GM18517 (cell line): ENCODE measurements at regions not wholly inside any gene's neighbourhood (a gene's known extent, or its start where the extent isn't known, plus 50 kb on each side); places are given as distances from the start of the nearest gene placed in this dataset.

Experiments
- ATAC-seq: cut with Tn5 transposase; IDR thresholded peaks from one replicate; pipeline ENCODE4 v1.9.1; 2021; ENCODE audit warnings: mild to moderate bottlenecking, moderate library complexity; ENCODE audit not compliant: unreplicated experiment

- no peak for ATAC-seq
Measured at GRCh38 chr13:72039126-72039525, 172.1 kb upstream of the DACH1 start.

GRCh38 chr13:72029981-72030380, 163.0 kb upstream of the DACH1 start:
- ATAC-seq: no peak

DNA sequence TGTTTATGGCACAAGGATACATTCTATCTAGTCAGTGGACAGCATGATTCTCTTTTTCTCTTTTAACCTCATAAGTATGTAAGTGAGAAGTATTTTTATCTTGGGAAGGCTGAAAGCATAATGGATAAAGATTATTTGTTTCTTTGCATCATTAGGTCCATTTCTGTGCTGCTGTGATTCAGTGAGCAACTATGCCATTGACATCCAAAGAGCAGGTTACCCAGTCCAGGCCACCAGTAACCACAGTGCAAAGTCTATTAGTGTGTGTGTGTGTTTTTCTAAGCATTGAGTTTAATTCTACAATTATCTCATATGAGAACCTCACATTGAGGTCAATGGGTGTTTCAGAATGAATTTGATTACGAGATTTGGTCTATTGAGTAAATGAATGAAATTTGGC, 158.8 kb upstream of the DACH1 start:
- ATAC-seq: no peak

- ATAC-seq: no peak
Measured at GRCh38 chr13:72023895-72024294, 156.9 kb upstream of the DACH1 start.

DNA sequence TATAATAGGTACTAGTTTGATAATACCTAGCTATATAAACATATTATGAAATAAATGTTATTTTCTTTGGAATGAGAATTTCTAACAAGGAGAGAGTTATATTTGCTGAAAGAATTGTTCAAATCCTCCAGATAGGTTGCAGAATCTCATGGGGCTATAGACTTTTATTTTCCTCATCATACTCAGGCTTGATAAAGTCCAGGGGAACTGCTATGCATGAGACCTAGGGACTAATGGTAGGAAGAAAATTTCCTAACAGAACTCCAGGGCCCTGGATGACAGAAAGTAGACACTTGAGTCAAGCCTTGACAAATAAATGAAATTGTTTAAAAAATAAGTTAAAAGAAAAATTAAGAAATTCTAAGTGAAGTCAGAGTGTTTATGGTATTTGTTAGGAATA, 138.5 kb upstream of the DACH1 start:
- no peak for ATAC-seq

- no peak for ATAC-seq
Measured at GRCh38 chr13:72004784-72005374, 137.9 kb upstream of the DACH1 start.

GRCh38 chr13:72004246-72004645, 137.2 kb upstream of the DACH1 start:
- ATAC-seq: no peak

DNA sequence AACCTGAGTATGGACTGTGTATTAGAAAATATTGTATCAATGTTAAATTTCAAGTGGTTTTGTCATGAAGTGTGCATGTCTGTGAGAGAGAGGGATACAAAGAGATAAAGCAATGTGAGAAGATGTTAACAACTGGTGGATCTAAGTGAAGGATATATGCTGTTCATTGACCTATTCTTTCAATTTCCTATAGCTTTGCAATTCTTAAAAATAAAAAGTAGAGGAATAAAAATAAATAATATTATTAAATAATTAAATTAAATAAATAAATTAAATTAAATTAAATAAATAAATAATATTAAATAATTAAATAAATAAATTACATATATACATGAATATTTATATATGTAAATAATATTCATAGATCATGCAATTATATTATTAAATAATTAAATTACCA, 131.2 kb upstream of the DACH1 start:
- ATAC-seq: no peak

DNA sequence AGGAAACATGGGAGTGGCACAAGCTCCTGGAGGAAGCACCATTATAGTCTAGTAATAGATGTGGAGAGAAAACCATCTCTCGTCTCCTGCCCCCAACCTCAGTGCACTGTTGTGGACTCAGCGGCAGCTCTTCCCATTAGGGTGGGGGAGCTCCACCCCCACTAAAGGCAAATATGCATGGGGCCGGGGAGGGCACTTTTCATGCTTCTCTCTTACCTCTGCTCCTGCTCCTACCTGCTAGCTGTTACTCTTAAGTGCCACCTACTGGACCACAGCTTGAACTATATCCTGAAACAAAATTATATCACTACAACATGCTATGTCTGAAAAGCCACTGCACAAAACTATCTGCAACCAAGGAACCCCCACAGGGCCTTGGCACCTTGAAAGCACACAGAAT, 112.6 kb upstream of the DACH1 start:
- ATAC-seq: no peak

GRCh38 chr13:71977028-71977427, 110.0 kb upstream of the DACH1 start:
- ATAC-seq: no peak

- ATAC-seq: no peak
Measured at GRCh38 chr13:71967990-71968389, 101.0 kb upstream of the DACH1 start.

DNA sequence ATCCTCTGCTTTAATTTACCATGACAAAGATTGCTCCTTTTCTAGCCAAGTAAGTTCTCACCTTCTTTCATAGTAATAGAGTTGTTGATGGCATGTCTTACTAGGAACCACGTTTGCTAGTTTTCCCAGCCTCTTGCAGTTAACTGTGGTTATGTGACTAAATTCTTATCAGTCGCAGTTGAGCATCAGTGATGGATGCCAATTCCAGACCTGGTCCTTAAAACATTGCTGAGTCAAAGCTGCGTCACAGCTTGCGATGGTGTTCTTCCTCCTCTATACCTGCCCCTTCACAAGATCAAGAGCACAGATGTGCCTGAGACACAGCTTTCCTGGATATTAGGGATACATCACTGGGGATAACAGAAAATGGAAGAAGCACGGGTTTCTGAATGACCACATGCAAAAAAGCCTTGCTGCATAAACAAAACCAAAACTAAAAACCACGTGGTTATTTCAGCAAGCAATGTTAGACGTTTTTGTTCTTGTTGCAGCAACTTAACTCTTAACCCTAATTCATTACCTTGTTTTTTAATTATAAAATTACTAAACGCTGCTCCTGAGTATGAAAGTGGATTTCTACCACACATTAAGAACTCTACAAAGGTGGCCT, 97.6 kb upstream of the DACH1 start:
- no peak for ATAC-seq

DNA sequence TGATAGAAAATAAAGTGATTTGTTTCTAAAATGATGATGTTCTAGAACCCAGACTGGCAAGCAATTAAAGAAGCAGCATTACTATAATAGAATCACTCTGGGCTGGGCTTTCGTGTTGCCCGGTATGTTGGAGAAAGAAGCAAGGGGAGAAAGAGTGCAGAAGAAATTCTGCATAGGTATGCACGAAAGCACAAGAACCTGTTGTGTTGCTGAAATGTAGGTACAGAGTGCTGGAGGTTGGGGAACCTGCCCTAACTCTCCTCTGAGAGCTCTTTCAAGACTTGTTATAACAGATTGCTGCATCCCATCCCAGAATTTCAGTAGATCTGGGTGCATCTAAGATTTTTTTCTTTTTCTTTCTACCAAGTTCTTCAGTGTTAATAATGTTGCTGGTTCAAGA, 95.7 kb upstream of the DACH1 start:
- ATAC-seq: no peak

- no peak for ATAC-seq
Measured at GRCh38 chr13:71962126-71962525, 95.1 kb upstream of the DACH1 start.

- ATAC-seq: no peak
Measured at GRCh38 chr13:71949441-71949840, 82.4 kb upstream of the DACH1 start.

DNA sequence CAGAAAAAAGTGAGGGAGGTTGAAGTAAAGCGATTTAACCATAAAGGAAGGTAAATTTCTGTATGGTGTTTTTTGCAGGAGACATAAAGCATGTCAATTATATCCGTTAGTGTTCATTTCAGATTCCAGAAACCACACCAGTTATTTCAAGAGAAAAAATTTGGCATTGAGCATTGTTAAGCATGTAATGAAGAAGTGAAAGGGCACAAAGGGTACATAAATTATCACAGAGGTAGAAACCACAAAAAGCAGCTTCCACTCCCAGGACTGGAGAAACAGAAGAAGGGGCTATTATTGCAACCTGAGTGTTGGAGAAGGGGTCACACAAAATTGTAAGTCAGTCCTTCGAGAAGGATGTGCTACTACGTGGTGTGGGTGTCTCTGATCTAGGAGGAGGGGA, 72.2 kb upstream of the DACH1 start:
- ATAC-seq: no peak

GRCh38 chr13:71935166-71935840, 68.3 kb upstream of the DACH1 start:
- ATAC-seq: no peak

DNA sequence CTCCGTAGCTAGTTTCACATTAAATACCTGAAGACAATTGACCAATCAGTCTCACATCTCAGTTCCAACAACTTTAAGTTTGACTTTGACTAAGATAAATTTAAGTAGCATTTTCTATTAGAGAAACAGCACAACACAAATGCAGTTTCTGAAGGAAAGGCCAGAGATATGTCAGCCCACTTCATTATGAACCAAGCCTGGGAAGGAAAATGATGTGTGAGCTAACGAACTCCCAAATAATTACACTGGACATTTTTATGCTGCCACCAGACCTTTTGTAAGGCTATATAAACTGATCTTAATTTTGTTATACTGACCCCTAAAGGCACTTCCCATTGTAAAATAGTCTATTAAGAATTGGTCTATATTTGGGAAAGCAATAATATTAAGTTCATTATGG, 57.9 kb upstream of the DACH1 start:
- ATAC-seq: no peak

- no peak for ATAC-seq
Measured at GRCh38 chr13:71922194-71922593, 55.2 kb upstream of the DACH1 start.
